GM10248 (cell line): ENCODE measurements at regions not wholly inside any gene's neighbourhood (a gene's known extent, or its start where the extent isn't known, plus 50 kb on each side); places are given as distances from the start of the nearest gene placed in this dataset.

Source experiments
- CTCF ChIA-PET: fragments of 300-600 bp; sonication (Branson Sonifier 250); formaldehyde crosslinking; extraction: SDS; loops from one replicate; lab custom pipeline; 2021; ENCODE audit warnings: antibody characterized with exemption; lab: Yijun Ruan, JAX
- POLR2A ChIA-PET: fragments of 350-650 bp; sonication (Branson Sonifier 250); formaldehyde crosslinking; extraction: SDS; loops from one replicate; lab custom pipeline; 2020; ENCODE audit warnings: antibody characterized with exemption; lab: Yijun Ruan, JAX
- DNase-seq: peaks from one replicate; pipeline ENCODE4 v3.0.0; 2012; ENCODE audit errors: extremely low spot score
- CTCF ChIP-seq: IDR thresholded peaks from 2 replicates; pipeline ENCODE4 v1.5.1; 2012; ENCODE audit warnings: mild to moderate bottlenecking, low read depth; ENCODE audit errors: extremely low read depth, missing control alignments, control extremely low read depth

GRCh38 chr14:56892959-56893358, 82.7 kb upstream of the OTX2 start:
- no peak for TF ChIP-seq CTCF
- CTCF ChIA-PET, result interaction anchor here (1.1 to 1.5 kb wide), 3 partner anchors 10 to 23 kb away, joined by 3 to 5 read pairs (median 3); no protein-coding TSS in a partner anchor
- no peak for DNase-seq
- POLR2A ChIA-PET, result no interaction called here

- TF ChIP-seq CTCF, result no peak
- ChIA-PET POLR2A (no interaction called here), CTCF (interaction anchor here (1.1 kb wide), 1 partner anchor 9 kb away, joined by 6 read pairs; no protein-coding TSS in a partner anchor)
- no peak for DNase-seq
These were observed 80.9 kb upstream of the OTX2 start for GRCh38 chr14:56891226-56891625.

GRCh38 chr14:56889705-56890104, 79.4 kb upstream of the OTX2 start:
- no peak for TF ChIP-seq CTCF
- ChIA-PET POLR2A (interaction anchor here (0.7 kb wide), 1 partner anchor 167 kb away, joined by 3 read pairs; no protein-coding TSS in a partner anchor), CTCF (interaction anchor here (1.1 kb wide), 1 partner anchor 47 kb away, joined by 3 read pairs; no protein-coding TSS in a partner anchor)
- DNase-seq, result no peak

GRCh38 chr14:56888274-56888673, 78.0 kb upstream of the OTX2 start:
- TF ChIP-seq CTCF, result no peak
- no peak for DNase-seq
- POLR2A ChIA-PET, result no interaction called here
- CTCF ChIA-PET, result interaction anchor here (1.1 kb wide), 1 partner anchor 46 kb away, joined by 3 read pairs; no protein-coding TSS in a partner anchor

GRCh38 chr14:56887216-56887615, 76.9 kb upstream of the OTX2 start:
- DNase-seq, result no peak
- ChIA-PET POLR2A (no interaction called here), CTCF (no interaction called here)
- TF ChIP-seq CTCF, result no peak

- ChIA-PET POLR2A (no interaction called here), CTCF (interaction anchor here (1.4 to 1.6 kb wide), 2 partner anchors 10 to 396 kb away, joined by 4 to 6 read pairs; no protein-coding TSS in a partner anchor)
- TF ChIP-seq CTCF, result no peak
- no peak for DNase-seq
These were observed 76.3 kb upstream of the OTX2 start for GRCh38 chr14:56886471-56887062.

- CTCF ChIA-PET, result interaction anchor here (0.9 to 1.6 kb wide), 3 partner anchors 10 to 395 kb away, joined by 3 to 6 read pairs (median 4); no protein-coding TSS in a partner anchor
- POLR2A ChIA-PET, result no interaction called here
- DNase-seq, result no peak
- TF ChIP-seq CTCF, result no peak
These were observed 75.5 kb upstream of the OTX2 start for GRCh38 chr14:56885825-56886224.
